H9 (cell line): ENCODE measurements at regions not wholly inside any gene's neighbourhood (a gene's known extent, or its start where the extent isn't known, plus 50 kb on each side); places are given as distances from the start of the nearest gene placed in this dataset.

Experiments used
- DNase-seq: peaks from one replicate; pipeline ENCODE4 v3.0.0-alpha.2; 2017
- H2AFZ ChIP-seq: one replicate; pipeline ENCODE4 v1.6.1; 2013; ENCODE audit warnings: mild to moderate bottlenecking, low read length, control low read depth, moderate library complexity
- H2AK5ac ChIP-seq: 2 replicates; pipeline ENCODE4 v1.6.1; 2013; ENCODE audit warnings: low read length, control low read depth, mixed read lengths; ENCODE audit not compliant: insufficient read length
- H2BK120ac ChIP-seq: one replicate; pipeline ENCODE4 v1.6.1; 2013; ENCODE audit warnings: low read depth, mild to moderate bottlenecking, low read length, control low read depth, inconsistent platforms; ENCODE audit not compliant: poor library complexity, severe bottlenecking
- H2BK12ac ChIP-seq: 2 replicates; pipeline ENCODE4 v1.6.1; 2013; ENCODE audit warnings: low read length, control low read depth, mixed read lengths, low read depth; ENCODE audit not compliant: insufficient read length
- H2BK15ac ChIP-seq: 2 replicates; pipeline ENCODE4 v1.6.1; 2013; ENCODE audit warnings: low read depth, low read length, control low read depth
- H2BK20ac ChIP-seq: one replicate; pipeline ENCODE4 v1.6.1; 2013; ENCODE audit warnings: low read depth, mild to moderate bottlenecking, low read length, control low read depth, inconsistent platforms; ENCODE audit not compliant: poor library complexity, severe bottlenecking
- H2BK5ac ChIP-seq: 2 replicates; pipeline ENCODE4 v1.6.1; 2013; ENCODE audit warnings: low read length, control low read depth, mixed read lengths; ENCODE audit not compliant: insufficient read length
- H3K14ac ChIP-seq: 2 replicates; pipeline ENCODE4 v1.6.1; 2013; ENCODE audit warnings: low read length, control low read depth; ENCODE audit not compliant: insufficient read depth
- H3K18ac ChIP-seq: 2 replicates; pipeline ENCODE4 v1.6.1; 2013; ENCODE audit warnings: low read depth, mild to moderate bottlenecking, mixed read lengths, low read length, control low read depth; ENCODE audit not compliant: insufficient read length
- H3K23ac ChIP-seq: 2 replicates; pipeline ENCODE4 v1.6.1; 2013; ENCODE audit warnings: low read length, control low read depth, mixed read lengths, low read depth; ENCODE audit not compliant: insufficient read length
- H3K23me2 ChIP-seq: 2 replicates; pipeline ENCODE4 v1.6.1; 2013; ENCODE audit warnings: low read depth, mild to moderate bottlenecking, mixed read lengths, low read length, control low read depth; ENCODE audit not compliant: insufficient read length, poor library complexity, severe bottlenecking
- H3K27ac ChIP-seq: 2 replicates; pipeline ENCODE4 v1.5.1; 2013; ENCODE audit warnings: low read length, control low read depth, mixed read lengths, low read depth; ENCODE audit not compliant: insufficient read length
- H3K27me3 ChIP-seq: 2 replicates; pipeline ENCODE4 v1.6.1; 2013; ENCODE audit warnings: low read length, control low read depth, inconsistent platforms; ENCODE audit not compliant: insufficient read depth
- H3K4ac ChIP-seq: 2 replicates; pipeline ENCODE4 v1.6.1; 2013; ENCODE audit warnings: low read depth, mild to moderate bottlenecking, control low read depth, inconsistent platforms, low read length, moderate library complexity
- H3K4me1 ChIP-seq: 2 replicates; pipeline ENCODE4 v1.6.1; 2013; ENCODE audit warnings: low read length, control low read depth, inconsistent platforms; ENCODE audit not compliant: insufficient read depth
- H3K4me2 ChIP-seq: 2 replicates; pipeline ENCODE4 v1.6.1; 2013; ENCODE audit warnings: low read length, control low read depth, mixed read lengths; ENCODE audit not compliant: insufficient read length, insufficient read depth
- H3K56ac ChIP-seq: 2 replicates; pipeline ENCODE4 v1.6.1; 2013; ENCODE audit warnings: low read depth, mild to moderate bottlenecking, mixed read lengths, low read length, control low read depth; ENCODE audit not compliant: insufficient read length
- H3K79me1 ChIP-seq: 2 replicates; pipeline ENCODE4 v1.6.1; 2013; ENCODE audit warnings: low read depth, mild to moderate bottlenecking, moderate library complexity, low read length, control low read depth, inconsistent platforms; ENCODE audit not compliant: insufficient read depth, poor library complexity, severe bottlenecking
- H3K79me2 ChIP-seq: 2 replicates; pipeline ENCODE4 v1.6.1; 2013; ENCODE audit warnings: low read length, control low read depth, inconsistent platforms; ENCODE audit not compliant: insufficient read depth
- H3K9ac ChIP-seq: 2 replicates; pipeline ENCODE4 v1.6.1; 2013; ENCODE audit warnings: low read length, control low read depth, mixed read lengths; ENCODE audit not compliant: insufficient read length; ENCODE audit errors: extremely low read depth
- H3K9me3 ChIP-seq: one replicate; pipeline ENCODE4 v1.6.1; 2013; ENCODE audit warnings: low read depth, low read length, inconsistent platforms; ENCODE audit not compliant: control insufficient read depth
- H3T11ph ChIP-seq: one replicate; pipeline ENCODE4 v1.6.1; 2013; ENCODE audit warnings: mild to moderate bottlenecking, low read length, control low read depth, inconsistent platforms
- H4K20me1 ChIP-seq: one replicate; pipeline ENCODE4 v1.6.1; 2013; ENCODE audit not compliant: control insufficient read depth, insufficient read length, insufficient read depth
- H4K5ac ChIP-seq: 2 replicates; pipeline ENCODE4 v1.6.1; 2013; ENCODE audit warnings: low read depth, mild to moderate bottlenecking, mixed read lengths, low read length, control low read depth; ENCODE audit not compliant: insufficient read length
- H4K8ac ChIP-seq: replicated peaks from 2 replicates; pipeline ENCODE4 v1.6.1; 2013; ENCODE audit warnings: low read length, control low read depth, mixed read lengths, low read depth; ENCODE audit not compliant: insufficient read length
- H4K91ac ChIP-seq: 2 replicates; pipeline ENCODE4 v1.6.1; 2013; ENCODE audit warnings: low read depth, mild to moderate bottlenecking, moderate library complexity, mixed read lengths, low read length, control low read depth; ENCODE audit not compliant: insufficient read length
- H3K27ac Mint-ChIP-seq, 3 experiments: 2 replicates in 2 of 3; 3 replicates in 1 of 3; pipeline ENCODE4 v1.8.0; 2020 to 2021; ENCODE audit warnings: mixed read lengths in 3 of 3, mild to moderate bottlenecking in 1 of 3, moderate library complexity in 1 of 3
- H3K27me3 Mint-ChIP-seq: 2 replicates; pipeline ENCODE4 v1.8.0; 2021; ENCODE audit warnings: low read depth, mild to moderate bottlenecking, moderate library complexity, mixed read lengths
- H3K36me3 Mint-ChIP-seq, 3 experiments: 2 replicates in 2 of 3; 3 replicates in 1 of 3; pipeline ENCODE4 v1.8.0; 2020 to 2021; ENCODE audit warnings: low read depth in 3 of 3, mixed read lengths in 3 of 3; ENCODE audit not compliant: insufficient read depth in 1 of 3
- H3K4me1 Mint-ChIP-seq, 2 experiments: 2 replicates each; pipeline ENCODE4 v1.8.0; 2020; ENCODE audit warnings: mixed read lengths in 2 of 2
- H3K4me3 Mint-ChIP-seq, 2 experiments: 2 replicates in 1 of 2; 3 replicates in 1 of 2; pipeline ENCODE4 v1.8.0; 2020 to 2021; ENCODE audit warnings: mild to moderate bottlenecking in 2 of 2, mixed read lengths in 2 of 2, moderate library complexity in 1 of 2
- H3K9me3 Mint-ChIP-seq, 2 experiments: 2 replicates in 1 of 2; 3 replicates in 1 of 2; pipeline ENCODE4 v1.8.0; 2020; ENCODE audit warnings: mild to moderate bottlenecking in 2 of 2, mixed read lengths in 2 of 2, moderate library complexity in 1 of 2
- WGBS: extraction: QIAGEN DNeasy Blood & Tissue Kit; methylation state at CpG from one replicate; pipeline ENCODE4 v1.1.7; 2013; ENCODE audit warnings: missing lambda C conversion rate, low lambda C conversion rate, mixed read lengths; ENCODE audit not compliant: insufficient read length; ENCODE audit errors: extremely low coverage; 5-methylcytosine and 5-hydroxymethylcytosine counted together
- TF ChIP-seq, protein P1 (sequence below): fragments of 200-600 bp; sonication (generic); conservative IDR thresholded peaks from 3 replicates; pipeline ENCODE4 v1.8.0; 2021; ENCODE audit warnings: antibody characterized with exemption, mild to moderate bottlenecking

DNA sequence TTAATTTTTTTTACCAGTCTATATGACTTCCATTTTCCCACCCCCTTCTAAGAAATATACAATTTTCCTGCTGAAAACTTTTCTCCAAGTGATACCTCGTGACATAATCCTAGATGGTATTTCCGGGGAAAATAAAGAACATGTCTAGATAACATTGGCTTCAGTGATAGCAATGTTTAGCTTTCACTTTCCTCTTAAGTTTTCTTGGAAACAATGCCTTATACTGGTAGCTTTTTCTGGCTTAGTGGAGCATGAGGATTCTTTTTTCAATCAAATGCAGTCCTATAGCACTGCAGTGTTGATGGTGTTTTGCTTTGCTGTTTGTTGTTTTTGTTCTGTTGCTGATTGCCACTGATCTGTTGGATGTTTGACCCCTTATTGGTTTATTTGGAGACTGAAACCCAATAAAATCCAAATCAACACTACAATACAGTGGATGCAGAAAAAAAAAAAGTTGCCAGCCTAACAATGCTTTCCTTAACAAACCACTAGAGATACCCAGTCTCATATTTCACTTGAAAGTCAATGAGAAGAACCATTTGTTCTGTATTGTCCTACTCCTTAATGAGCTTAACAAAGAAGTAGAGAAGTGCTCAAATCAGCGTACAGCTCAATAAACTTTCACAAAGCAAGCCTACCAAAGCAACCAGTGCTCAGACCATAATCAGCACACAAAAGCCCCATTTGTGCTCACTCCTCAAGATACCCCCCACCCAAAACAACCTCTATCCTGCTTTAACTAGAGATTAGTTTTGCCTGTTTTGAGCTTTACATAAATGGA is 74.2 kb upstream of the GRAMD2B start:
- H4K20me1 ChIP-seq: no peaks in the 10 kb centered on the region
- H3K79me2 ChIP-seq: no peaks in the 10 kb centered on the region
- no peak overlapping the region for H3K4me2 ChIP-seq
- no peaks in the 10 kb centered on the region for H3K9me3 Mint-ChIP-seq
- H4K5ac ChIP-seq: no peak overlapping the region
- no peaks in the 10 kb centered on the region for H3K23me2 ChIP-seq
- no peak overlapping the region for H2AFZ ChIP-seq
- no peak overlapping the region for H2BK20ac ChIP-seq
- TF ChIP-seq, protein P1, sequence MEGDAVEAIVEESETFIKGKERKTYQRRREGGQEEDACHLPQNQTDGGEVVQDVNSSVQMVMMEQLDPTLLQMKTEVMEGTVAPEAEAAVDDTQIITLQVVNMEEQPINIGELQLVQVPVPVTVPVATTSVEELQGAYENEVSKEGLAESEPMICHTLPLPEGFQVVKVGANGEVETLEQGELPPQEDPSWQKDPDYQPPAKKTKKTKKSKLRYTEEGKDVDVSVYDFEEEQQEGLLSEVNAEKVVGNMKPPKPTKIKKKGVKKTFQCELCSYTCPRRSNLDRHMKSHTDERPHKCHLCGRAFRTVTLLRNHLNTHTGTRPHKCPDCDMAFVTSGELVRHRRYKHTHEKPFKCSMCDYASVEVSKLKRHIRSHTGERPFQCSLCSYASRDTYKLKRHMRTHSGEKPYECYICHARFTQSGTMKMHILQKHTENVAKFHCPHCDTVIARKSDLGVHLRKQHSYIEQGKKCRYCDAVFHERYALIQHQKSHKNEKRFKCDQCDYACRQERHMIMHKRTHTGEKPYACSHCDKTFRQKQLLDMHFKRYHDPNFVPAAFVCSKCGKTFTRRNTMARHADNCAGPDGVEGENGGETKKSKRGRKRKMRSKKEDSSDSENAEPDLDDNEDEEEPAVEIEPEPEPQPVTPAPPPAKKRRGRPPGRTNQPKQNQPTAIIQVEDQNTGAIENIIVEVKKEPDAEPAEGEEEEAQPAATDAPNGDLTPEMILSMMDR: no peak
- no peak overlapping the region for H3K18ac ChIP-seq
- no peak overlapping the region for H3K14ac ChIP-seq
- no peak overlapping the region for H4K8ac ChIP-seq
- no peaks in the 10 kb centered on the region for H3K27me3 ChIP-seq
- H3K9ac ChIP-seq: no peak overlapping the region
- WGBS: no CpG with 5 or more reads among the region's 3 CpGs
- H3K4me3 Mint-ChIP-seq: peak overlapping the region; percentile 15 to 27; a peak in 4 of 5 replicates
- peak overlapping the region in 2 of 3 experiments; percentile 19 to 94; a peak in 3 of 7 replicates for H3K27ac Mint-ChIP-seq
- H3K9me3 ChIP-seq: no peaks in the 10 kb centered on the region
- no peak overlapping the region for H2BK120ac ChIP-seq
- H3K4me1 ChIP-seq: peaks cover 3% of the 10 kb centered on the region; the same call in 1 of the 2 replicates
- no peaks in the 10 kb centered on the region; the same call in 1 of the 2 replicates for H3K27me3 Mint-ChIP-seq
- no peak for DNase-seq
- no peak overlapping the region for H2BK5ac ChIP-seq
- no peak overlapping the region for H2BK12ac ChIP-seq
- H3K4ac ChIP-seq: no peak overlapping the region
- H4K91ac ChIP-seq: no peak overlapping the region
- no peak overlapping the region for H3K23ac ChIP-seq
- H3T11ph ChIP-seq: no peak overlapping the region
- H2BK15ac ChIP-seq: no peak overlapping the region
- H3K27ac ChIP-seq: no peak overlapping the region
- H2AK5ac ChIP-seq: no peak overlapping the region
- no peaks in the 10 kb centered on the region for H3K79me1 ChIP-seq
- H3K4me1 Mint-ChIP-seq: peaks cover 23 to 29% of the 10 kb centered on the region in 2 experiments
- no peak overlapping the region for H3K56ac ChIP-seq
- H3K36me3 Mint-ChIP-seq: no peaks in the 10 kb centered on the region; a peak in 1 of 7 replicates
